Thyroid gland (tissue), 4 donors: ENCODE measurements at regions not wholly inside any gene's neighbourhood (a gene's known extent, or its start where the extent isn't known, plus 50 kb on each side); places are given as distances from the start of the nearest gene placed in this dataset.

Experiments used
- CTCF ChIP-seq, 6 experiments: fragments of 200-600 bp in 3 of 6; fragments of 450-650 bp in 3 of 6; sonication (generic) in 3 of 6; IDR thresholded peaks; one replicate each; pipeline ENCODE4 v1.5.1; 2016 to 2019; ENCODE audit warnings: antibody characterized with exemption in 6 of 6, mild to moderate bottlenecking in 2 of 6, inconsistent platforms in 1 of 6, moderate library complexity in 1 of 6
- POLR2A ChIP-seq, 2 donors: fragments of 450-650 bp; IDR thresholded peaks; one replicate each; pipeline ENCODE4 v1.6.1; 2017; ENCODE audit warnings: antibody characterized with exemption in 2 of 2, mild to moderate bottlenecking in 2 of 2, moderate library complexity in 1 of 2

GRCh38 chr9:7273575-7273974 lies 515.8 kb downstream of the KDM4C start:
- TF ChIP-seq CTCF (IDR thresholded peaks at IDR 0.05) (peak in 1 of 6 experiments; percentile 27), POLR2A (IDR thresholded peaks at IDR 0.05) (no peak)
